ENCODE measurements at regions not wholly inside any gene's neighbourhood (a gene's known extent, or its start where the extent isn't known, plus 50 kb on each side); places are given as distances from the start of the nearest gene placed in this dataset.
"Not testable (repeated sequence)": the region's sequence is repeated elsewhere in the genome, so short reads cannot be mapped to it uniquely, and the experiment has no call there.

- not testable (repeated sequence) for DNase-seq (ENCODE audit: low spot score)
These were observed 2980.4 kb downstream of the TUBA3C start for GRCh38 chr13:16201202-16201601.

- not testable (repeated sequence) for DNase-seq (ENCODE audit: low spot score)
These were observed 3021.0 kb downstream of the TUBA3C start for GRCh38 chr13:16160609-16161008.

GRCh38 chr13:16158958-16159357, 3022.7 kb downstream of the TUBA3C start:
- not testable (repeated sequence) for DNase-seq (ENCODE audit: low spot score)

DNA sequence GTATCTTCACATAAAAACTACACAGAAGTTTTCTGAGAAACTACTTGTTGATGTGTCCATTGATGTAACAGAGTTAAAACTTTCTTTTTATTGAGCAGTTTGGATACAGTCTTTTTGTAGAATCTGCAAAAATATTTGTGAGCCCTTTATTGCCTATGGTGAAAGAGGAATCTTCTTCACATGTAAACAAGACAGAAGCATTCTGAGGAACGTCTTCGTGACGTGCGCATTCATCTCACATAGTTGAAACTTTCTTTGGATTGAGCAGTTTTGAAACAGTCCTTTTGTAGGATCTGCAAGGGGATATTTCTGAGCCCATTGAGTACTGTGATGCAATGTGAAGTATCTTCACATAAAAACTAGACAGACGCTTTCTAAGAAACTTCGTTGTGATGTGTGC, 3023.6 kb downstream of the TUBA3C start:
- DNase-seq (ENCODE audit: low spot score): not testable (repeated sequence)

- DNase-seq (ENCODE audit: low spot score): not testable (repeated sequence)
These were observed 3028.8 kb downstream of the TUBA3C start for GRCh38 chr13:16152849-16153248.

DNA sequence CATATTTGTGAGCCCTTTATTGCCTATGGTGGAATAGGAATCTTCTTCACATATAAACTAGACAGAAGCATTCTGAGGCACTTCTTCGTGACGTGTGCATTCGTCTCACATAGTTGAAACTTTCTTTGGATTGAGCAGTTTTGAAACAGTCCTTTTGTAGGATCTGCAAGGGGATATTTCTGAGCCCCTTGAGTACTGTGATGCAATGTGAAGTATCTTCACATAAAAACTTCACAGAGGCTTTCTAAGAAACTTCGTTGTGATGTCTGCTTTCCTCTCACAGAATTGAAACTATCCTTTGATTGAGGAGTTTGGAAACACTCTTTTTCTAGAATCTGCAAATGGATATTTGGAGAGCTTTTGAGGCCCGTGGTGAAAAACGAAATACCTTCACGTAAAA, 3030.3 kb downstream of the TUBA3C start:
- not testable (repeated sequence) for DNase-seq (ENCODE audit: low spot score)

- not testable (repeated sequence) for DNase-seq (ENCODE audit: low spot score)
These were observed 3032.2 kb downstream of the TUBA3C start for GRCh38 chr13:16149415-16149814.

GRCh38 chr13:16145652-16146051, 3036.0 kb downstream of the TUBA3C start:
- DNase-seq (ENCODE audit: low spot score): not testable (repeated sequence)

GRCh38 chr13:16141361-16141760, 3040.3 kb downstream of the TUBA3C start:
- DNase-seq (ENCODE audit: low spot score): not testable (repeated sequence)

- not testable (repeated sequence) for DNase-seq (ENCODE audit: low spot score)
These were observed 3044.8 kb downstream of the TUBA3C start for GRCh38 chr13:16136846-16137245.

DNA sequence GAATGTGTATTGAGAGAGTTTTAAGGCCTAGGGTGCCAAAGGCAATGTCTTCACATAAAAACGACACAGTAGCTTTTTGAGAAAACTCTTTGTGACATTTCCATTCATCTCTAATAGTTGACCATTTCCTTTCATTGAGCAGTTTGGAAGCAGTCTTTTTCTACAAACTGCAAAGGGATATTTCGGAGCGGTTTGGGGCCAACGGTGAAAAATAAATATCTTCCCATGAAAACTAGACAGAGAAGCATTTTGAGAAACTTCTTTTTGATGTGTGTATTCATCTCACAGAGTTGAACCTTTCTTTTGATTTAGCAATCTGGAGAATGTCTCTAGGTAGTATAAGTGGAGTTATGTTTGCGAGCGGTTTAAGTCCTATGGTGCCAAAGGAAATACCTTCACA, 3052.9 kb downstream of the TUBA3C start:
- DNase-seq (ENCODE audit: low spot score): not testable (repeated sequence)

GRCh38 chr13:16113391-16113790, 3068.2 kb downstream of the TUBA3C start:
- peak; percentile 1 for DNase-seq (ENCODE audit: low spot score)

Measured in umbilical cord (tissue), 1 donor.